ENCODE measurements at regions not wholly inside any gene's neighbourhood (a gene's known extent, or its start where the extent isn't known, plus 50 kb on each side); places are given as distances from the start of the nearest gene placed in this dataset.
"Not testable (repeated sequence)": the region's sequence is repeated elsewhere in the genome, so short reads cannot be mapped to it uniquely, and the experiment has no call there.

- TF ChIP-seq, protein P1, sequence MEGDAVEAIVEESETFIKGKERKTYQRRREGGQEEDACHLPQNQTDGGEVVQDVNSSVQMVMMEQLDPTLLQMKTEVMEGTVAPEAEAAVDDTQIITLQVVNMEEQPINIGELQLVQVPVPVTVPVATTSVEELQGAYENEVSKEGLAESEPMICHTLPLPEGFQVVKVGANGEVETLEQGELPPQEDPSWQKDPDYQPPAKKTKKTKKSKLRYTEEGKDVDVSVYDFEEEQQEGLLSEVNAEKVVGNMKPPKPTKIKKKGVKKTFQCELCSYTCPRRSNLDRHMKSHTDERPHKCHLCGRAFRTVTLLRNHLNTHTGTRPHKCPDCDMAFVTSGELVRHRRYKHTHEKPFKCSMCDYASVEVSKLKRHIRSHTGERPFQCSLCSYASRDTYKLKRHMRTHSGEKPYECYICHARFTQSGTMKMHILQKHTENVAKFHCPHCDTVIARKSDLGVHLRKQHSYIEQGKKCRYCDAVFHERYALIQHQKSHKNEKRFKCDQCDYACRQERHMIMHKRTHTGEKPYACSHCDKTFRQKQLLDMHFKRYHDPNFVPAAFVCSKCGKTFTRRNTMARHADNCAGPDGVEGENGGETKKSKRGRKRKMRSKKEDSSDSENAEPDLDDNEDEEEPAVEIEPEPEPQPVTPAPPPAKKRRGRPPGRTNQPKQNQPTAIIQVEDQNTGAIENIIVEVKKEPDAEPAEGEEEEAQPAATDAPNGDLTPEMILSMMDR (IDR thresholded peaks at IDR 0.05) = not testable (repeated sequence)
- TF ChIP-seq POLR2AphosphoS5 (IDR thresholded peaks at IDR 0.05; ENCODE audit: low read depth, low read length); SIN3A (IDR thresholded peaks at IDR 0.05; ENCODE audit: borderline replicate concordance, insufficient read depth, low read depth, low read length): not testable (repeated sequence)
Measured at GRCh38 chr15:24381103-24381502, 294.5 kb upstream of the NPAP1 start.
